HG03135 (cell line): ENCODE measurements at regions not wholly inside any gene's neighbourhood (a gene's known extent, or its start where the extent isn't known, plus 50 kb on each side); places are given as distances from the start of the nearest gene placed in this dataset.

Source experiments
- ATAC-seq: cut with Tn5 transposase; IDR thresholded peaks from one replicate; pipeline ENCODE4 v1.9.1; 2021; ENCODE audit warnings: mild to moderate bottlenecking, moderate library complexity; ENCODE audit not compliant: unreplicated experiment

DNA sequence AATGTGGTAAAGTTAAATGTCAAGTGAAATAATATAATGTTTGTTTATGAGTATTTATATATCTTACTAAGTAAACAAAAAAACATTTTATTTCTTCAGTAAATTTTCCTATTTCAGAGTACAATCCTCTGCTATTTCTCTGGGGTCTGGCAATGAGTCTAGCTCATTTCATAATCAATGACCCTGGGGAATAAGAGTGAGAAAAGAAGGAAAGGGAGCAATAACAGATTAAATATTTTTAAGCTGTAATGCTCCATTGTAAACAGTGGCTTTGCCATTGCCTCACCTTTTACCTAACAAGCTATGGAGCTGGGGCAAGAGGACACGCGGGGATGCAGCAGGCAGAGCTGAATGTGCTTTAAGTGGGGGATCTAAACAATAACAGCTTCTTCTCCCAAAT lies 1071.9 kb downstream of the FLRT2 start:
- ATAC-seq: no peak

DNA sequence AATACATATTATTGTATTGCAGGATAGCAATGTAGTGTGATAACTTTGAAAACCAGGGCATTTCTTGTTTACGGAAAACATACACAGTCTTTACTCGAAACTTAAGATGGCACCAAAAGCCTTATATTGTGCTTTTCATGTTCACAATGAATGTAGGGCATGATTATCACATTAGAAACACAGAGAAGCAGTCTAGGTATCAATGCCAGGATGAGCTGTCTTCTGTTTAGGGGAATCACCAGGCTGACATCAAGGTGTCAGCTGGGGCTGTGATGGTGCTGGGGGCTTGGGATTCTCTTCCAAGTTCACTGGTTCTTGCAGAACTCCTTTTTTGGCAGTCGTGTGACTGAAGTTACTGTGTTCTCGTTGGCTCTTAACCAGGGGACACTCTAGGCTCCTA lies 1067.3 kb downstream of the FLRT2 start:
- no peak for ATAC-seq

DNA sequence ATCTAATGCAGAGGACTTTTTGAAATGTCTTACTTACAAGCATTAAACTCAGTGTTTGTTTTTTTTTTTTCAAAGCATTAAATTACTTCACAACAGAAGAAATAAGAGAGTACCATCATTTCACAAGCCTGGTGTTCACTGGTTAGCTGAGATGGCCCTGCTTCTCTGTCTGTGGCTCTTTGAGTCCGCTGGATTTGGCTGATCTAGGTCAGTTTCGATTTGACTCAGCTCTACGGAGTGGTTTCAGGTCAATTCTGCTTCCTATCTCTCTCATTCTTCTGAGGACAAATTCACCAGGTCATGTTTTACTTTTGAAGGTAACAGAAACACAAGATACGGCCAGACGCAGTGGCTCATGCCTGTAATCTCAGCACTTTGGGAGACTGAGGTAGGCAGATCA lies 1066.1 kb downstream of the FLRT2 start:
- no peak for ATAC-seq

DNA sequence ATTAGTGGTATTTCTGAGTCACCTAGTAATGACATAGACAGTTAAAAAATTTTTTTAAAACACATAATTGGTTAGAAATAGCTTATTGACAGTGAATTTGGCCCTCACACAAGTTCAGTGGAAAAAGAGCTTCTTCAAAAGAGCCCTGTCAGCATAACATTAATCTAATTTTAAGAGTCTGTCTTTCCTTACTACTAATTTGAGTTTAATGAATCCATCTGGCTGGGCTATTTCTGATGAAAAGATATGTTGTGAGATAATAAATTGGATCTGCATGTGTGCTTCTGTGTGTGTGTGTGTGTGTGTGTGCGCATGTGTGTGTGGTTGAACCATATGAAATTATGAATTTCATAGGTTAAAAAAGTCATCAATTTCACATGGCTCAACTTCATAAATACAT lies 1045.2 kb downstream of the FLRT2 start:
- no peak for ATAC-seq

DNA sequence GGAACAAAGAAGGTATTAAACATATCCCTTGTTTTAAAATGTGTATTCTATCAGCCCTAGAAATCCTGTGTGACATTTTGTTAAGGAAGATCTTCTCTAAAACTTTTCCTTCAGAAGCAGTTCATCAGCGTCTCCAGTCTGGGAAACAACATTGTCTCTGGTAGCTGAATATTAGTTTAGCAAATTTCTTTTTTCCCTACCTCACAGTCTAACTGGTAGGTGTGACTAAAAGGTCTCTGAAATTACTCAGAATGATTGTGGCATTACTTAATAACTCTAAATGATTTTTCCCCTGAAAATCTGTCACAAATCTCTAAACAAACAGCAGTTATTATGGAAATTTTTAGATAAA lies 1044.8 kb downstream of the FLRT2 start:
- ATAC-seq: no peak

DNA sequence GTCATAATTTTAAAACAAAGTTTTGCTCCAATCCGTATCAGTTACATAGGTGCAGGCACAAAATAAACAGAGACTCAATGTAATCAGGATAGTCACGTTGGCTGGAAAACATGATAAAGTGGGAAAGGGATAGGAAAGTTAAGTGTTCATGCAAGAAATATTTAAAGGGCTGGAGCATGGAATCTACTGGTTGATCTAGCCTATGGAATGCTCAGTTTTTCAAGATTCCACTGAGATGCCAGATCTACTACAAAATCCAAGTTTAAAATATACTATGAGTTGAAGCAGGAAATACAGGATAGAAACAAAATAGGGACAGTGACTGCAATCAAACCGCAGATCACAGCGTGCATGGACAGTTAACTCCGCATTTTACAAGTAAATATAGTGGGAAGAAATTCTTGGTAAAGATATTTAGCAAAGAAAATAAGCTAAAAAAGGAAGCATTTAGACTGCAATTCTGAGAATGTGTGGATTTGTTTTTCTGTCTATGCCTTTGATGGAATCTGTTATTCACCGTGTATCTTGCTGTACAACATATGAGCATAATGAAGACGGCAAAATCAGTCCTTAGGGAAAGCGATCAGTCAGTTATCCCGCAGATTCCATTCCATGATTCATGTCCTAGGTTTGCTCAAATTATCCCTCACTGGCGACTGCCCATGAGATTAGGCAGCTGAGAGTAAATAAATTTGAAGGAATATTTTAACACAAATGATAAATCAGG lies 1044.3 kb downstream of the FLRT2 start:
- ATAC-seq: no peak

DNA sequence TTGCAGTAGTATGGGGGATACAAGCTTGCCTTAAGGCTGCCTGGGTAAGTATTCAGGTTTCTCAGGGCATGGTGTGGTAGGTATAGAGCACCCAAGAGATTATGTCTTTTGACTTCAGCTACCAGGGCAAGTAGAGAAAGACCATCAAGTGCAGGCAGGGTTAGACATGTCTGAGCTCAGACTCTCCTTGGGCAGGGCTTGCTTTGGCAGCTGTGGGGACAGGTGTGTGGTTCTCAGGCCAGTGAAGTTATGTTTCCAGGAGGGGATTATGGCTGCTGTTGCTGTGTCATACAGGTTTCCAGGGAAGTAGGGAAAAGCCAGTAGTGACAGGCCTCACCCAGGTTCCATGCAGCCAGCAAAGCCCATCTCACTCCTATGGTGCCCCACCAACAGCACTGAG lies 1040.4 kb downstream of the FLRT2 start:
- no peak for ATAC-seq

DNA sequence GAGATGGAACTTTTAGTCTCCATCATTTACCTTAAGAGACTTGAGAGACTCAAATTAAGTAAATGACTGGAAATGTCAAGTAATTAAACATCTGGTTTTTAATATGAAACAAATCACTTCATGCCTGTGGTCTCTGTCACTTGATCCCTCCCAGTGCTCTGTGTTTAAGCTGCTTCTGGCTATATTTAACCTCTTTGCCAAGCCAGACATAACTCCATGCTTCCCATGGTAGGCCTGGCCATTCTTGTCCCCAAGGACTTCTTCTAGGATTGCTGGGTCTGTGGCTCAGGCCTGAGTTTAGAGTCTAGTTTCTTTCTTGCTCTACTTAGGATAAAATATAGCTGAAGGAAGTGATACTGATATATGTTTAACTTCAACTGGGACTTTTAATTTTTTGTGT lies 1013.6 kb downstream of the FLRT2 start:
- no peak for ATAC-seq

DNA sequence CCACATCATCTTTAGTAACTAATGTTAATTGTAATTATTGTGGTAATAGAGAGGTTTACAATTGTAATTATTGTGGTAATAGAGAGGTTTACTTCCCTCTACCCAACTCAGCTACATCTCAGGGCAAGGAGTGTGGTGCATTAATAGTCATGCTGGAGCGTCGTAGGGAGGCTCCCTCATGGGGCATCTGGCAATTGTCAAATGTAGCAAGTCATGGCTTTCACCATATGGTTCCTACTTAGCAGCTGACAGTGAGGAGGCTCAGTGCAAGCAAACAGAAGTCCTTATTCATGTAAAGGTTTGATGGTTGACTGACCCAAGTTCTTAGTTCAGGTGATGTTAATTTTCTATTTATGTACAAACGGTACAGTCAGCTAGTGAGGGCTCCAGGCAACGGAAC lies 1012.0 kb downstream of the FLRT2 start:
- no peak for ATAC-seq

DNA sequence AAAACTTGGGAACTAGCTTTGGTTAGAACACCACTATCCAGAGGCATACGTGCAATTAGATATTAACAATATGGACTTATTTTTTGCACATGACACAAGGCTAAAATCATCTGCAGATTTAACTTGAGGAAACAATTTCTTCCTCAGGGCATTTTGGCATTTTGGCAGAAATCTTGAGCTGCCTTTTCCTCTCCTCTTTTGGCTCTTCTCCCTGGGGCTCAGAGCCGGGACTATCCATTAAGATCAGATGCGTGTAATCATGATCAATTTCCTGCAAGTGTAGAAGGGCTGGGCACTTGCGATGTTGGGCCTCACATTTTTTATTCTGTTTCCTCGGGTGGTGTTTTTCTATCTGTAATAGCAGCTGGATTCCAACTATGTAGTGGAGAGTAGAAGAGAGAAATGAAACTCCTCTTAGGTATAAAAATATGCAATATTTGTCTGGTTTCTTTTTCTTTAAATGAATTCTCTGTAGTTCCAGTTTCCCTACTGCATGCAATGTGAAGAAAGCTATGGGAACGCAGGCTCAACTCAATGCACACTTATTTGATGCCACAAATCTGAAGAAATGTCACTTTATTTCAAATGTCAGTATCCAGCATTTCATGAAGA lies 1010.8 kb downstream of the FLRT2 start:
- ATAC-seq: no peak

DNA sequence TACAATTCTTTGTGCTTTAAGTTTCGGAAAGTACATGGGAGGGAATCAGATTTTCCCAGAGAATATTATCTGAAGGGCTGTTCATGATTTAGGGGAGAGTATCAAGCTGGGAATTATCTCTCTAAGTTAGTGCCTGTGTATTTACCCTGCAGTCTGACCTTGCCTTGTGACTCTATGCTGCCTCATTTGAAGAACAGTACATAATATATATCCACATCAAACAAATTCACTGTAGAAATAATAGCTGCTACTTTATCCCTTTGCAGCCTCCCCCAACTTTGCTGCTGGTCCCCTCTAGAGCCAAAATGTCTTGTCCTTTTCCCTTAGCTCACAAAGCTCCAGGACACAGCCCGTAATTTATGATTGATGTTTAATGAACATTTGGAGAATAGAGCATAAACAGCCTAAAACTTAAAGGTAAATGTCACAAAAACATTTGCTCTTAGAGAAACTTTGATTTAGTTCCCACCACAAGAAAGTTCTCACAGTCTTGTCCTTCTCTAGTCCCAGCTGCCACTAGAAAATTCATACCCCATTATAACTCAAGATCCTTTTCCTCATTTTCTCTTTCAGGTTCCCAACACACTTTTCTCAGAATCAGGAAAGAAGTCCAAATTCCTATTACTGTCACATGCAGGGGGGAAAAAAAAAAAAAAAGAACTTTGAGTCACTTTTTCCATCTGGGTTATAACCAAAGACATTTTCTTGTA lies 1009.6 kb downstream of the FLRT2 start:
- no peak for ATAC-seq

DNA sequence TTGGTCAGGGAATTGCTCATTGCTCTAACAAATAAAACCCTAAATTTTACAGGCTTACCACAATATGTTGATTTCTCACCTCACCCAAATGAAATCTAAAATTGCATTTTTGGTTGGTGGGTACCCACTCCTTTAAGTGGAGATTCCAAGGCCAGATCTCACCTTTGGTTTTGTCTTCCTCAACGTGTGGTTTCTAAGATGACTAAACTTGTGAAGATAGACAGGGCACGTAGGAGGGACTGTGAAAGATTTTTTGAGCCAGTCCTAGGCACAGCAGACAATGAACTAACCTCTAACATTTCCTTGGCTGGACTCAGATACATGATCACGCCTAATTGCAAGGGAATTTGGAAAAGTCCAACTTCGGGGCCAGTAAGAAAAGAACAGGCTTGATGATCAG lies 1003.9 kb downstream of the FLRT2 start:
- ATAC-seq: no peak

DNA sequence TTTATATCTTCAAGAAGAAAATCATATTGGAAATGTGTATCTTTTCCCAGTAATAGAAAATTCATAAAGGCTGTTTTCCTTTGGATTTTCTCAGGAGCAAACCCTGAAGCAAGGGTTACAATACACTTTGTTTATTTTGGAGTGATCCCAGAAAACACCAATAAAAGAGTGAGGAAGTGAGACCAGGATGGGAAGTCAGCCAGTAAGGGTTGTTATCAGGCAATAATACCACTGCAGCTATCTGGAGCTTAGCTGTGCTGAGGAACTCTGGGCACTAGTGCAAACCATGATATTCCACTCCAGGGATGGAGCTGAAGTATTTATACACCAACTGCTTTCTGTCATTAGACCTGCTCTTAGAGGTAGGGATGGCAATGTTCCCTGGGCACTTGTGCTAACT lies 1002.3 kb downstream of the FLRT2 start:
- ATAC-seq: no peak

DNA sequence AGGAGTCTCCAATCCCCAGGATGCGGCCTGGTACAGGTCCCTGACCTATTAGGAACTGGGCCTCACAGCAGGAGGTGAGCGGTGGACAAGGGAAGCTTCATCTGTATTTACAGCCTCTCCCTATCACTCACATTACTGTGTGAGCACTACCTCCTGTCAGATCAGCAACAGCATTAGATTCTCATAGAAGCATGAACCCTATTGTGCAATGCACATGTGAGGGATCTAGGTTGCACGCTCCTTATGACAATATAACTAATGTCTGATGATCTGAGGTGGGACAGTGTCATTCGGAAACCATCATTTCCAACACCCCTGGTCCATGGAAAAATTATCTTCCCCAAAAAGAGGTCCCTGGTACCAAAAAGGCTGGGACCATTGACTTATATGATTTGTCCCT lies 1000.5 kb downstream of the FLRT2 start:
- ATAC-seq: no peak

DNA sequence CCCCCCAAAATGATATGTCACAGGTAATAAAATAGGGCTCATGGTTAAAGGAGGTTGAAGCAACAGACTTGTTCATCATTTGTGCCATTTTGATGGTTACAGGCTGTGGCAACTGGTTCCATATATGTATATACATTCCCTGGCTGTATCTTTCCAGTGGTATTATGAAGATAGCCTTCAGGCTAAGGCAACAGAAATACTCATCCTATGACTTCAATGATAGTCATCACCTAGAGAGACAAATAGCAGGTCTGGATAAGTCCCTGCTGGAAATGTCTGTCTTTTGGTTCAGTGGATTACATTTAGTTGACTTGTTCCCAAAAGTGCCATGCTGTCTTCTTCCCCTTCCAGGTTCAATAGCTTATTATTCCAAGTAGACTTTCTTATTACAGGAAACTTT lies 997.4 kb downstream of the FLRT2 start:
- ATAC-seq: no peak

DNA sequence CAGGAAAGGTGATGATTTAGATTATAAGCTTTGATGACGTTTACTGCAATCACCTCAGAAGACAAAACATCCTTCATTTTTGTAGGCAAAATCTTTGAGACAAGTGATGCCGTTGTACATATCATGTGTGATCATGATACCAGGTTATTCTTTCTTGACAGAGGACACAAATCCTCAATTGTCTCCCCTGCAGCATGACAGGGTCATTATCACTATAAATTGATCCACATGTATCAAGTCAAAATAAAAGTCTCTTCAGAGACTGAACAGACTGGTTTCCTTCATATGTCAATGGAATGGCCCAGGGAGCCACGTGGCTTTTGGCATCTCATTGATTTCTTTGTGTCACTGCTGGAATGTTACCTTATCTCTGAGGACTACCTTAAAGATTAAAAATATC lies 995.7 kb downstream of the FLRT2 start:
- no peak for ATAC-seq

DNA sequence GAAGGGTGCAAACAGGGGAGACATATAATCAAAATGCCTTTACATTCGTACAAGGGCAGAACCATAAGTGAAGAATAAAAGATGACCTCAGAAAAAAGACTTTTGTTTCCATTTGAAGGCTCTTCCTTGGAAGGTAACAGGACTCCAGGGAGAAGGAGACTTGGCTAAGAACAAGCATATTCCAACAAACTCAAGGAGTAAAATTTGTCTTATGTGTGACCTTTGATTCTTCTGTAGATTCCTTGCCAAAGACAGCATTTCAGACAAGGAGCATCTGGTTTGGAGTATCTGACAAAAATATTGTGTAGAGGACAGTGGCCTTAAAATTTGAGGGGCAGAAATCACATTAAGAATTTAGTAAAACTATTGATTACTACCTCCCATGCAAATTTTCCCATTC lies 991.9 kb downstream of the FLRT2 start:
- no peak for ATAC-seq

DNA sequence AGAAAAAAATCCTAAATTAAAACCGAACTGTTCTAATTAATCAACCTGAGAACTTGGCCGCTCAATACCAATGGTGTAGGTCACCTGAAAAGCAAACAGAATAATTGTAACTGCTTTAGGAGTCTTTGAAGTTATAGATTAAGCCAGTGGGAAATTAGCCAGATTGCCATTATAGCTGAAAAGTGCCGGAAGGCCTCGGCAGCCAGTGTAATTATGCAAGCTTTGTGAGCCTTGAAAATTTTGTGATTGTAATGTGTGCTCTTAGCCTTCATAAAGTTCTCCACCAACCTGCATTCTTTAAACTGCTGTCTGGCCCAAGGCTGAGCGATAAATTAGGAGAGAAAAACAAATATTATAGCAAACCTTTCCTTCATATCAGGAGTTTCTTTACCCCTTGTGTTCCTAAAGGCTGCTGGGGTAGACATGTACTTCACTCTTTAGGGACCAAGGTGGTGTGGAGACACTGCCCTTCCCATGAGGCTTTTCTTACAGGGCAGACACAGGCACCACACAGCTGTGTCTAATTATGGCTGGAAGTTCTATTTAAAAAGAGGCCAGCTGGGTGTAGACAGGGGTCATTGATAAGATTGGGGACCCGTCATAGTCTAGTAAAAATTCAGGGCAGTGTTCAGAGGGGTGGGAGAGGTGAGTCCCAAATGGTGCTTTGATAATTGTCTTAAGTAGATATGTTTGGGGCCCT lies 991.2 kb downstream of the FLRT2 start:
- ATAC-seq: no peak

DNA sequence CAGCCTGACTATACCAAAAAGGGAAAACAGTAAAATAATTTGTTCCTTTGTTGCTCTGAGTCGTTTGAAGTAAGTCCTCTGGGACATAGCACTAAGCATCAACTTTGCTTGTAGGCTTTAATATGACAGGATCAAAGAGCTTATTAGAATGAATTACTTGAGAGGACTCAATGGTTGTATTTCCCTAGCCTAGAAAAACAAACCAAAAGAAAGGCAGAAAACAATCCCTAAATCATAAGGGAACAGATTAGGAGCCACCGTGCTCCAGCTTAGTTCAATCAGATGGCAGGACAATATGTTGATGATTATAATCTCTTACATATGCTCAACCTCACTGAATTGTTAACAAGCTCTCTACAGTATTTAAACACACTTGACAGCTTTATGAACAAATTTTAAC lies 988.4 kb downstream of the FLRT2 start:
- ATAC-seq: no peak

DNA sequence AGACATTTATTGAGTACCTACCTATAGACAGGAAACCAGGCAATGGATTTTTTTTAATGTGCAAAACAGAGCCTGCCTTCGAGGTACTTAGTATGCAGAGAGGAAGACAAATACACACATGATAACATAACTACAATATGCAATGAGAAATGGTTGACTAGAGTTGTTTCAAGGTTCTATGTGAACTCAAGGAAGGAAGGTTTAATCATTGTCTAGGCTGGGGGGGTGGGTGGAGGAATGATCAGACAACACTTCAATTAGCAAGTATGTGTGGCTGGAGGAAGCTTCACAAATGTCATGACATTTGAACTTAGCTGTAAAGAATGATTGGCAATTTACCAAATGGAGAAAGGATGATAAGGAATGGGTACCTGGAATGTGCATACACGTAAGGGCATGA lies 985.3 kb downstream of the FLRT2 start:
- ATAC-seq: no peak

DNA sequence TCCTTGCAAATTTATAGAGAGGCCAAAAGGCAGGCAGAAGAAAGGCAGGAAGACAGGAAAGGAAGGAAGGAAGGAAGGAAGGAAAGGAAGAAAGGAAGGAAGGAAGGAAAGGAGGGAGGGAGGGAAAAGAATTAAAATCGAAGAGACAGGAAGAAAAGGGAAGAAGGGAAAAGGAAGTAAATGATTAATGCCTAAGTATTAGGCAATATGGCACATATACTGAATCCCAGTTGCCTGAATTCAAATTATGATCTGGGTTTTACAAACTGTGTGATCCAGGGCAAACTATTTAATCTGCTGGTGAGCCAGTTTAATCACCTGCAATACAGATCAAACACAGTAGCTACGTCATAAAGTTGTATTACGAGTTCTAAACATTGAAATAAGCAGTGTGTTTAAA lies 983.6 kb downstream of the FLRT2 start:
- ATAC-seq: no peak

DNA sequence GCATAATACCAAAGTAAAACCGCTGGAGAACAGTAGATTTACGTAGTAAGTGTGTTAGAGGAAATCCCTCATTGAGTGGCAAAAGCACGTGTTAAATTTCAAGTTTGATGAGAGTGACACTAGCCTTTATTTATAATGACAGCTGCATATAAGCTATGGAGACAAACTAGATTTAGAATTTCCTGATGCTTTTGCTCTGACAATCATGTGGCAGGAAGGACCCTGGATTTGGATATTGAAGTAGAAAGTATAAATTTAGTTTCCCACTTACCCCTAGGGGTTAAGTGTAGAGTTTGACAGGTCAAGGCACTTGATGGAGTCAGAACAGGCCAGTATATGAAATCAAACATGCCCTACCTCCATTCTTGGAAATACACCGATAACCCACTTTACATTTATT lies 983.1 kb downstream of the FLRT2 start:
- ATAC-seq: no peak
